Effector memory CD4-positive, alpha-beta T cell (primary cell): ENCODE measurements at regions not wholly inside any gene's neighbourhood (a gene's known extent, or its start where the extent isn't known, plus 50 kb on each side); places are given as distances from the start of the nearest gene placed in this dataset.

Experiments used
- DNase-seq, 3 donors: peaks; one replicate each; pipeline ENCODE4 v3.0.0-alpha.2; 2020
- H3K27ac ChIP-seq: 2 replicates; pipeline ENCODE4 v1.7.0; 2013; ENCODE audit warnings: mild to moderate bottlenecking, low read length, moderate library complexity; ENCODE audit not compliant: insufficient read depth, poor library complexity, severe bottlenecking
- H3K27me3 ChIP-seq: replicated peaks from 2 replicates; pipeline ENCODE4 v1.7.0; 2013; ENCODE audit warnings: mild to moderate bottlenecking, low read length; ENCODE audit not compliant: insufficient read depth, control insufficient read depth, poor library complexity, severe bottlenecking
- H3K36me3 ChIP-seq: 2 replicates; pipeline ENCODE4 v1.7.0; 2013; ENCODE audit warnings: mild to moderate bottlenecking, low read length, moderate library complexity; ENCODE audit not compliant: control insufficient read depth, insufficient read depth
- H3K4me1 ChIP-seq: 2 replicates; pipeline ENCODE4 v1.7.0; 2013; ENCODE audit warnings: low read length, mild to moderate bottlenecking; ENCODE audit not compliant: control insufficient read depth, insufficient read depth, poor library complexity, severe bottlenecking
- H3K4me3 ChIP-seq: 2 replicates; pipeline ENCODE4 v1.7.0; 2013; ENCODE audit warnings: low read length, low read depth, mild to moderate bottlenecking; ENCODE audit not compliant: insufficient read depth, poor library complexity, severe bottlenecking
- H3K9me3 ChIP-seq: 2 replicates; pipeline ENCODE4 v1.7.0; 2013; ENCODE audit warnings: mild to moderate bottlenecking, low read length, moderate library complexity; ENCODE audit not compliant: control insufficient read depth

DNA sequence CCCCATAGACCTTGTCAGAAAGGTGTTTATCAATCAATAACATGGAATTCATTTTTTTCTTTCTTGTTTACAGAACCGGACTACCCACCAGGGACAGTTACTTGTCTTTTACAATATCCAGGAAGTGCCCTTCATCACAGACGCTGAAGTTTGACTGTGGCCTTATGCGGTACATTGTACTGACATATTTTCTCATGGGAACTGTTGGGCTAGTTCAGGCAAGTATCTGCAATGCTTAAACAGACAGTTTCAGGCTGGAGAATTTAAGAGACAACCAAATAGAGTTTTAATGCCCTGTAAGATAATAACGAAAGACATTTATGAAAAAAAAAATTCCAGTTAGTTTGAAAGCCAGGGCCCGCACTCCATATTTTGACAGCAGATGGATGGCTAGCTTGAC lies 246.4 kb downstream of the GATA3 start:
- Histone ChIP-seq H3K9me3 (no peaks in the 10 kb centered on the region), H3K27me3 (no peaks in the 10 kb centered on the region), H3K4me1 (no peaks in the 10 kb centered on the region), H3K27ac (no peak overlapping the region), H3K36me3 (no peaks in the 10 kb centered on the region), H3K4me3 (no peak overlapping the region)
- DNase-seq: no peak

DNA sequence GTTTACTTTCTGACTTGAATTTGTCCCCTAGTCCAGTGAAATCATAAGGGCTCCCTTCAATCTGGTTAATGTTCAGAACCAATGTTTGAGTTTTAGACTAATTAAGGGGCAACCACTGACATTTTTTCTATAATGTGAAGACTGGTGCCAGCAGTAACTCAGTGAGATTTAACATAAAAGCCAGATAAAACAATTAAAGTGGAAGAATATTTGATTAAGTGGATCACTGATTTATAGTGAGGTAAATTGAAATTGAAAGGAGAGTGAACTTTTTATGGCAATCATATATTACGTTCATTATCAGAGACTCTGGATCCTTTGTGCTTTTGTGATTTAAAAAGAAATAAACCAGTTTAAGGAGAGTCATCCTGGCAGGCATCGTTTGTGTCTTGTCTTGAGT lies 246.8 kb downstream of the GATA3 start:
- H3K36me3 ChIP-seq: no peaks in the 10 kb centered on the region
- H3K9me3 ChIP-seq: no peaks in the 10 kb centered on the region
- no peak for DNase-seq
- no peaks in the 10 kb centered on the region for H3K4me1 ChIP-seq
- H3K27me3 ChIP-seq: no peaks in the 10 kb centered on the region
- no peak overlapping the region for H3K4me3 ChIP-seq
- no peak overlapping the region for H3K27ac ChIP-seq

DNA sequence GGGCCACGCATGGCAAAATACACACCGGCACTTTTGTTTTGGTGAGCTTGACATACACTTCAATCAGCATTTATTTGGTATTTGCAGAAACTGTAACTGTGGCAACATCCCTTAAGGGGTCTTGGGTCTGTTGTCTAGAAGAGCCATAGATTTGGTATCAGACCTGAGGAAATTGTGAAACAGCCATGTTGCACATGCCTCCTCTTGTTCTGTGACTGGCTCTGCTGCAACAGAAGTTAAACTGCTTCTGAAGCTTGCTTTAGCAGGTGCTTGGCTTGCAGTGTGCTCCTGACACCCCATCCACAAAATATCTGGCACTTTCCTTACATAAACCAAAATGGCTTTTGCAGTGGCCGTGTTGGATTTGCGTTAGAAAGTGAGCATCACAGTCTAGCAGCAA lies 247.3 kb downstream of the GATA3 start:
- no peaks in the 10 kb centered on the region for H3K36me3 ChIP-seq
- H3K4me3 ChIP-seq: no peak overlapping the region
- no peaks in the 10 kb centered on the region for H3K9me3 ChIP-seq
- DNase-seq: no peak
- no peaks in the 10 kb centered on the region for H3K4me1 ChIP-seq
- no peak overlapping the region for H3K27ac ChIP-seq
- no peaks in the 10 kb centered on the region for H3K27me3 ChIP-seq

DNA sequence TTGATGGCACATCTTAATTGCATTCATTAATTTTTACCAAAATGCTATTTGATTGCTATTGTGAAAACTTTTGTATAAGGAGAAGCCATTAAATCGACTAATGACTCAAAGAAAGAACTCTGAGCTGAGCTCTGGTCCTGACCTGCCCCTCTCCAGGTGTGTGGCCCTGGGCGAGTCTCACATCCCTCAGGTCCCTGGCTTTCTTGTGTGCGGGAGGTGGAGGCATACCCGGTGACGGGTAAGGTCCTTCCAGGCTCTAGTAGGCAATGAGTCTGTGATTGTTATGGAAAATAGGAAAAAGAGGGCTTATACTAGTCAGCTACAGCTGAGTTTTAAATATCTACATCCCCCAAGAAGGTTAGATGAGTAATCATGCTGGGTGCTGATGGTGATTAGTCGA lies 248.1 kb downstream of the GATA3 start:
- H3K36me3 ChIP-seq: no peaks in the 10 kb centered on the region
- H3K4me3 ChIP-seq: no peak overlapping the region
- no peaks in the 10 kb centered on the region for H3K4me1 ChIP-seq
- no peak overlapping the region for H3K27ac ChIP-seq
- H3K9me3 ChIP-seq: no peaks in the 10 kb centered on the region
- no peaks in the 10 kb centered on the region for H3K27me3 ChIP-seq
- no peak for DNase-seq

DNA sequence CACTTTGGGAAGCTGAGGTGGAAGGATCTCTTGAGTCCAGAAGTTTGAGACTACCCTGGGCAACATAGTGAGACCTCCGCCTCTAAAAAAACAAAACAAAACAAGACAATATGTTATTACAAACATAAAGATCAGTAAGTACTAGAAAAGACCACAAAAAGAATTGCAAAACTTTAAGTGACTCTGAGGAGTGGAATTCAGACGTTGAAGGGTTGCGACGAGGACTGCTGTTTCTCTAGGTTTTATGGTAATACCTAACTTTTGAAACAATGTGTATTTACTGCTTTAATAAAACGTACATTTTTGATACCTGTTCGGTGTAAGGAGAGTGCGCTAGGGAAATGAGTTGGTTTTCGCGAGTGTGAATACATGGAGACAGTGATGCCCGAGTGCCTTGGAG lies 250.4 kb downstream of the GATA3 start:
- no peak overlapping the region for H3K4me3 ChIP-seq
- H3K27me3 ChIP-seq: no peaks in the 10 kb centered on the region
- H3K4me1 ChIP-seq: no peaks in the 10 kb centered on the region
- DNase-seq: no peak
- H3K9me3 ChIP-seq: no peaks in the 10 kb centered on the region
- no peak overlapping the region for H3K27ac ChIP-seq
- H3K36me3 ChIP-seq: no peaks in the 10 kb centered on the region

DNA sequence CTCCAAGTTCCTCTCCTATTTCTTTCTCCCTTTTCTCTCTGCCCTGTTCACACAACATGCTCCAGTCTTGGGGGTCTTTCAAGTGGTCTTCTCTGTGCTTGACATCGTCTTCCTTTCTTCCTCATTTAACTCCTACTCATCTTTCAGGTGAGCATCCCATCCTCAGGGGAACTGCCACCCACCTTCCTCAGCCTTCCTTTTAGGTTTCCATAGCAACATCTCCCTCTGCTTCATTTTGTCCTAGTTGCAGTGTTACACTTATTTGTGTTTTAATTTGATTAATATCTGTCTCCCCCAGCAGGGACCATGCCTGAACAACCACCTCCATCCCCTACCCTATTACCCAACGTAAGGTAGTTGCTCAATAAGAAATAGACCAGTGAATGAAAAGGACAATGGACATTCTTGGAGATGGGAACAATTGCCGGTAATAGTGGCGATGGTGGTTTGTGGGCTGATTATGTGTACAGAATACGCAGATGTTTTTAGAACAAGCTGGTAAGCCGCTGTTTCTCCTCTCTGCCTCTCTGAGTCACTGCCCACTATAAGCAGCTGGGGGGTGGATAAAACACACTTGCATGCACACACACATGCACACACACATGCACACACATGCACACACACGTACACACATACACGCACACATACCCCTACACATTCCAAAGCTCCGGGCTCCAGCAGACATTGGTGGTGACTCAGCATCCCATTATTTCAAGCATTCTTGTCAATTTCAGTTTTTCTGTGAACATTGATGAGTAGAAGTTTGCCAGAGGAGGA lies 251.6 kb downstream of the GATA3 start:
- H3K9me3 ChIP-seq: no peaks in the 10 kb centered on the region
- DNase-seq: no peak
- H3K27me3 ChIP-seq: no peaks in the 10 kb centered on the region
- H3K36me3 ChIP-seq: no peaks in the 10 kb centered on the region
- H3K4me3 ChIP-seq: no peak overlapping the region
- H3K4me1 ChIP-seq: no peaks in the 10 kb centered on the region
- H3K27ac ChIP-seq: no peak overlapping the region

DNA sequence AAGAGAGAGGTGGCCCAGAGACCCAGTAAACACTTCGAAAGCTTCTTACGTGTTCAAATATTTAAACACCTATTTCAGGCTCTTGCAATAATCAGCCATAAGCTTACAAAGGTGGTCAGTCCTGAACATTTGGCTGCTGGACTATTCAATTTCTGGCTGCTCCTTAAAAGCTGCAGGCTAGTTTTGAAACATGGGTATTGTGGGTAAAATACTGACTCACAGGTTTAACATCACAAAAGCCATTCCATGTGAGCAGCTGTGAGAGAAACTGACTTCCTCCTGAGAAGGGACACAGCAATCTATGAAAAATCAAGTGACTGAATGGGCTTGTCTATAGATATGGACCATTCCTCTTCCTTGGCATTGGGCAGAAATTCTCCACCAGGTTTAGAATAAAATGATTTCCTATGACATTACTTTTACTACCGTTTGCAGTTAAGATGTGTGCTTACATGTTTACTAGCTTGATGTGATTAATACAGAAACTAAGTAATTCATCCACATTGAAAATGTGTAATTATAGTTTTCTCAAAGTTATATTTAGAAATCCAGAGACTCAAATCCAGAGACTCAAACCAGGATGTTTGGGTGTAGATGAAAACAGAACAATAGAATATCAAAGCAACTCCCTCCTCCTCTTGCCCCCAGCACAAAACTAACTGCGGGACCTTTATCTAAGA lies 252.3 kb downstream of the GATA3 start:
- no peak overlapping the region for H3K27ac ChIP-seq
- H3K27me3 ChIP-seq: no peaks in the 10 kb centered on the region
- DNase-seq: no peak

DNA sequence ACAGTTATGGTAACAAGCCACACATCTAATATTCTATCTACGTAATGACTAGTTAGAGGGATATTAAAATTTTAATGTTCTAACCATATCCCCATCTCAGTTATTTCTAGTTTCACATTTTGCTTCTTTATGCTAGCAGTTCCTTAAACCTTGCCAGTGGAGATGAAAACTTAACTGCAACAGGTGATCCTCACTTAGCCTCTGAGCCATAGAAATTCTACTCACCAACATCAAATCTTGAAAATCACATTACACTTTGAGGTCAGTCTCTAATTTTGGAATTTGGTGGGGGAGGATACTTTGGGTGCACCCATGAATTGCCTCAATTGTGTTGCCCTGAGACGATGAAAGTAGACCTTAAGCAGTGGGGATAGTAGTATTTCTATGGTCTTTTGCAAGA lies 256.4 kb downstream of the GATA3 start:
- no peaks in the 10 kb centered on the region for H3K4me1 ChIP-seq
- no peaks in the 10 kb centered on the region for H3K9me3 ChIP-seq
- no peak overlapping the region for H3K27ac ChIP-seq
- H3K36me3 ChIP-seq: no peaks in the 10 kb centered on the region
- DNase-seq: no peak
- H3K4me3 ChIP-seq: no peak overlapping the region
- no peaks in the 10 kb centered on the region for H3K27me3 ChIP-seq

More for the DNA sequence above, 252.3 kb downstream of the GATA3 start:
- no peaks in the 10 kb centered on the region for H3K4me1 ChIP-seq
- H3K4me3 ChIP-seq: no peak overlapping the region
- no peaks in the 10 kb centered on the region for H3K36me3 ChIP-seq
- H3K9me3 ChIP-seq: no peaks in the 10 kb centered on the region

DNA sequence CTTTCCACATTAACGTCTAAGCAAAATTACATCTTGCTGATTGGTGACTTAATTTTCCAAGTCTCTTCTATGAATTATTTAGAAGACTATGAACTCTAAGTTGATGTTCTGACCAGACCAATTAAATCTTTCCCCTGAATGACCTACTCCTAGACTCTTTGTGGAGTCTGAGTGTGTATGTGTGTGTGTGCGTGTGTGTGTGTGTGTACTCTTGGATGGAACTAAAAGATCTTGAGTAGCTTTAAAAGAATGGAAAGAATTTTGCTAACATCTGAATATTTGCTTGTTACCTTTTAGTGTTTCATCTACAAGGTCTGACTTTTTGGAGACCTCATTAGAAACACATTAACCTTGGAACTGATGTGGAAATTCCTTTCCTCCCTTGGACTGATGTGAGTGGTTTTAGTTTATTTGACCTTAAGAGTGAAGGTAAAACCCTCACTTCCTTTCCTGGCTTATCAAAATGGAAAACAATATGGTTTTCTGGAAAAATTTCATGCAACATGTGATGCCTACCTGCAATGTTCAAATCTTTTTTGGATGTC lies 257.1 kb downstream of the GATA3 start:
- H3K9me3 ChIP-seq: no peaks in the 10 kb centered on the region
- no peak for DNase-seq
- no peaks in the 10 kb centered on the region for H3K4me1 ChIP-seq
- no peak overlapping the region for H3K4me3 ChIP-seq
- H3K27ac ChIP-seq: no peak overlapping the region
- no peaks in the 10 kb centered on the region for H3K36me3 ChIP-seq
- H3K27me3 ChIP-seq: no peaks in the 10 kb centered on the region

DNA sequence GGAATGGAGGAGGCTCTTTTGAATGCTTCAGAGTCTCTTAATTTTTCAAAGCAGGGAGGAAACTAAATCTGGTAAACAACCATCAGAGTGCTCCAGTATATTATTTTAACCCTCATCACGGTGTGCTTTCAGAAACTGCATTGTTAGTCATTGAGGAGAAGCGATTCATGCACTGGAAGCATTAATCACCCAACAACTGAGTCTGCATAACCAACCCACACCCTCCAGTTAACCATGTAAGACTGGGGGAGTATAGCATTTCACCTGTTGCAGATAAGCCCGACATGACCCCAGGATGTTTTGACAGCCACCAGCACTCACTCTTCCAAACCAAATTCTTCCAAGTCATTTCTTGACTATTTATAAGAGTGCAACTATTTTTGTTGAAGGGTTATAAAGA lies 257.6 kb downstream of the GATA3 start:
- Histone ChIP-seq H3K27me3 (no peaks in the 10 kb centered on the region), H3K4me3 (no peak overlapping the region), H3K9me3 (no peaks in the 10 kb centered on the region), H3K4me1 (no peaks in the 10 kb centered on the region), H3K36me3 (no peaks in the 10 kb centered on the region), H3K27ac (no peak overlapping the region)
- no peak for DNase-seq
